22Rv1 (cell line): ENCODE measurements at regions not wholly inside any gene's neighbourhood (a gene's known extent, or its start where the extent isn't known, plus 50 kb on each side); places are given as distances from the start of the nearest gene placed in this dataset.

ENCODE experiments used
- CTCF ChIP-seq: fragments of 450-650 bp; IDR thresholded peaks from 2 replicates; pipeline ENCODE4 v1.5.1; 2017; ENCODE audit warnings: mild to moderate bottlenecking
- ZFX ChIP-seq: fragments of 450-650 bp; IDR thresholded peaks from 2 replicates; pipeline ENCODE4 v1.6.1; 2017; ENCODE audit warnings: antibody characterized with exemption, borderline replicate concordance

GRCh38 chr6:14573703-14574290 lies 456.2 kb downstream of the CD83 start:
- TF ChIP-seq CTCF (no peak), ZFX (no peak)
